ELF-1 (cell line): ENCODE measurements at regions not wholly inside any gene's neighbourhood (a gene's known extent, or its start where the extent isn't known, plus 50 kb on each side); places are given as distances from the start of the nearest gene placed in this dataset.

Experiments
- DNase-seq: peaks from one replicate; pipeline ENCODE4 v3.0.0-alpha.2; 2016; ENCODE audit warnings: low read depth, low spot score

DNA sequence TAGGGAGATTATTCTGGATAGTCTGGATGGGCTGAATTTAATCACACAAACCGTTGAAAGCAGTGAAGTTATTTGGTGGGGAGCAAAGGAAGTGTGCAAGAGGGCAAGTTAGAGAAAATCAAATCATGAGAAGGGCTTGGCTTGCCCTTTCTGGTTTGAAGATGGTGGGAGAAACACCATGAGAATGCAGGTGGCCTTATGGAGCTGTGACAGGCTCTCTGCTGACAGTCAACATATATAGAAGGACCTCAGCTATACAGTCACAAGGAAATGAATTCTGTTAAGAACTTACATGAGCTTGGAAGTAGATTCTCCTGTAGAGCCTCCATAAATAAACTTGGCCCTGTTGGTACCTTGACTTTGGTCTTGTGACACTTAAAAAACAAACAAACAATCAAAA is 72.3 kb downstream of the GMNC start:
- no peak for DNase-seq

DNA sequence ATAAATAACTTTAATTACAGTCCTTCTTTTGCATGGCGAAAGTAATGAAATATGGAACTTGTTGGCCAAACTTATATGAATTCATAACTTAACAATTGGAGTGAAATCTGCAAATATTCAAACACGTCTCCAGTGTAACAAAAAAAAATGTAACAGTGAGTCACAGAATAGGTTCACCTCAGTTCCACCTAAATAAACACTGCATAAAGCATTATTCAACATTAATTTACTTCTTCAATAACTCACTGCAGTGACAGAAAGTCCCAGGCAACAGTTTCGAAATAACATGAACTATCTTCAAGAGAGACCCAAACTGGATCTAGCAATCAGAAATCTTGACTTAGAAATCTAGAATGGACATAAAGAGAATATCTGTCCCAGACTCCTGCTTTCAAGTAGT is 75.6 kb downstream of the GMNC start:
- no peak for DNase-seq

DNA sequence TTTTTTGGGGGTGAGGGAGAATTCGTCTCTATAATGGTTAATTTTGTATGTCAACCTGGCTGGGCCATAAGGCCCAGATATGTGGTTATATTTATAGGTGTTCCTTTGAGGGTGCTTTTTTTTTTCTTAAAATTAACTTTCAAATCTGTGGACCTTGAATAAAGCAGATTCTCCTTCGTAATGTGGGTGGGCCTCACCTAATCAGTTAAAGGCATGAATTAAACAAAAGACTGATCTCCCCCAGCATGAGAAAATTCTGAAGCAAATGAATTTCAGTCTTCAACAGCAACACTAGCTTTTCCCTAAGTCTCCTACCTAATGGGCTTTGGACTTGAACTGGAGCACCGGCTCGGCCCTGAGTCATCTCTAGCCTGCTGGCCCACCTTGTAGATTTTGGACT is 77.4 kb downstream of the GMNC start:
- DNase-seq = no peak

DNA sequence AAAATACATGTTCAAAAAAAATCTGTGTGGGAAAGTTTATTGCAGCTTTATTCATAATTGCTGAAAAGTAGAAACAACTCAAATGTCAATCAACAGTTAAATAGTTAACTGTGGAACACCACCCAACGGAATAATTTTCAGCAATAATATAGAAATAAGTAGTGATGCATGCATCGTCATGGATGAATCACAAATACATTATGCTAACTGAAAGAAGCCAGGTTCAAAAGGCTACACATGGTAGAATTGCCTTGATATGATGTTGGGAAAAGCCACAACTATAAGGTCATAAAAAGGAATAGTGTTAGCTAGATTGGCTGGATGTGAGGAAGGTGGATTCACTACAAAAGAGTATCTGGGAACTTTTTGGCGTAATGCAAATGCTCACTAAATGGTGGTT is 82.0 kb downstream of the GMNC start:
- no peak for DNase-seq

DNA sequence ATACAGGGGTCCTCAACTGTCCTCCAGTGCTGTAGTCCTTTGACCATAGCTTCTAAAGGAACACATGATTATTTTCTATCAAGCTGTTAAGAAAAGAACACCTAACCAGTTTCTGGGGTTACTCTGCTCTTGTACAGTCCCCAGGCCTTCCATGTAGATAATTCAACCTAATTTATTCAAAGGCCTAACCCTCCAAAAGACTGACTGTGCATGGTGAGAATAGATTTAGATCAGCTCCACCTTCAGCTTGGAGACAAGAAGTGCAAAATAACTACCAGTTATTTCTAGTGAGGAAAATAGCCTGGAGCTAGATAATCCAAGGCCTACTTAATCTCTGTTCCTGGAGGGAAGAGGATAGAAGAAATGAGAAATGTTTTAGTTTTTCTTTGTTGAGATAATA is 87.9 kb downstream of the GMNC start:
- DNase-seq = no peak

DNA sequence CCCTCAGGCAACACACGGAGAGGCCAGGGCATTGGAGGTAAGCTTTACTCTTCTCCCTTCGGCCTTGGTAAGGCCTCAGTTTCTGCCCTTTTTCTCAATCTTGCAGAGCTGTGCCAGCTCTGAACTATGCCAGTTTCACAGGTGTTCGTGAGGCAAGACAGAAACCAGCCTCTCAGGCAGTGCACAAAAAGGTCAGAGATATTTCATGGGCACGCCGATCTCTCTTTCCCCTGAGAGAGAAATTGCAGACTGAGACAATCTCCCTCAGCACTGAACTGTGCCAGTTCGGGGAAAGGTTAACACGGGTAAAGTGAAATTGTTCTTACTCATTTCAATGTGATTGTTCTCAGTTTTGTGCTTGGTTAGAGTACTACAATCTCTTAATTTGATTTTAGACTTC is 88.5 kb downstream of the GMNC start:
- DNase-seq = no peak

DNA sequence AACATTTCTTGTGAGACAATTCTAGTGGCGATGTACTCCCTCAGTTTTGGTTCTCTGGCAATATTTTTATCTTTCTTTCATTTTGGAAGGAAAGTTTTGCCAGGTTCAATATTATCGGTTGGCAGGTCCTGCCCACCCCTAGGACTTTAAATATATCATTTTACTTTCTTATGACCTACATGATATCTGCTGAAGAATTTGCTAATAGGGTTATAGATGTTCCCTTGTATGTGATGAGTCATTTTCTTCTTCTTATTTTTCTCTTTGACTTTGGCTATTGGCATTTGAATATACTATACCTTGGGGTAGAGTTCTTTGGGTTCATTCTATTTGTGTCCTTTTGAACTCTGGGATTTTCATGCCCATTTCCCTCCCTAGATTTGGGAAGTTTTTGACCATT is 89.7 kb downstream of the GMNC start:
- no peak for DNase-seq

DNA sequence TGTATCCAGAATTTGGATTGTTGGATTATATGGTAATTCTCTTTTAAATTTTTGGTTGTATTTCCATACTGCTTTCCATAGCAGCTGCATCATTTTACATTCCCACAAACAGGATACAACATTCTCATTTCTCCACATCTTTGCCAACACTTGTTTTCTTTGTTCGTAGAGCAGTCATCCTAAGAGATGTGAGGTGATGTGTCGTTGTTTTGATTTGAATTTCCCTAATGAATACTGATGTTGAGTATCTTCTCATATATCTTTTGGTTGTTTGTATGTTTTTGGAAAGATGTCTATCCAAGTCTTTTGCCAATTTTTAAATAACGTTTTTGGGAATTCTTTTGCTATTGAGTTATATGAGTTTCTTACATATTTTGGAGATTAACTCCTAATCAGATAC is 93.6 kb downstream of the GMNC start:
- no peak for DNase-seq

DNA sequence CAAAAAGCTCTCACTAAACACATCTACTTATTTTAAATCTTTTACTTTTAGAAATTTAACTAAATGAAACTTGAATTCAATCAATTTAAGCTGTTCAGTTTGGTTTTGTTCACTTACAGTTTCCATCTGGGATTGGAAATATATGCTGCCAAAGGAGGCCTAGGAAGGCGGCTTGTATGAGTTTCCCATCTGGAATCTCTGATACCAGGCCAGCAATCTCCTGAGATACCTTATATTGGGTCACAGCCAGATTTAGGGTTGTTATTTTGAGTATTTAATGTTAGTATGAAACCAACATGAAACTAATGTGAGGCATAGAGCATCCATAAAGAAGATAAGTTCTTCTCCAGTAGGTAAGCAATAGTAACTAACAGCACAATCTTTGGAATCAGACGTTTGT is 94.6 kb downstream of the GMNC start:
- DNase-seq = no peak

DNA sequence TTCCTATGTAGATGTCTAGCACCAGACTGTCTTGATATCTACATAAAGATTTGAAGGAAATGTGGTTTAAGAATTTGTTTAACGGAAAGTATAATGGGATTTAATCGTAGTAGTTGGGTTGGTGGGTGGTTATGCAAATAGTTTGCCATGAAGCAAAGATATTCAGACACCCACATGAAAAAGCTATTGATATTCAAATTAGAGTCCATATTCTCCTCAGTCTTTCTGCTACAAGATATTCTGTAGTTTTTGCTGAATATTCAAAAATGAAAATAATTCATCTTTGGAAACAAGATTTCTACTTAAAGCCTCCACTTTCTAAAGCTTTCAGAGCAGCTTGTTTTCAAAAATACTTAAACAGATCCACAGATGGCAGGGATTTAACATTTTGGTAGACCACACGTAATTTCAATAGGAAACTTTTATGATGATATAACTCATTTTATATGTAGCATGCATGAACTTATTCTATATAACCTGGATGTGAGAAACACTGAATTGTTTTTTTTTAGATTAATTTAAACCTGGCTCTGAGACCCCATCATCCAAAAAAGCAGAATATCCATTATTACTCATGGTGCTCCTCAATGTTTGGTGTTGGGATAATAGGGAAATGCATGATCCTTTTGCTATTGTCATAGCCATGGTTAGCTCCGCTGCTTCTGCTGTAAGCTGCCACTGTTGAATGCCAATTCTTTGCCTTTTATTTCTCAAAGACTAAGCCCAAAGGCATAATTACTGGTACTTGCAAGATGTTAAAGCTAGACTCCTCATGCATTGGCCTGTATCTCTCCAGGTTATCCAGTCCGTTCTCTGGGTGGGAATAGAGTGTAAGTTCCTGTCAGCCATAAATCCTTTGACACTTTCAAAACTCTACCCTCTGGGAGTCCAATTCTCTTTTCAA is 98.0 kb downstream of the GMNC start:
- no peak for DNase-seq

DNA sequence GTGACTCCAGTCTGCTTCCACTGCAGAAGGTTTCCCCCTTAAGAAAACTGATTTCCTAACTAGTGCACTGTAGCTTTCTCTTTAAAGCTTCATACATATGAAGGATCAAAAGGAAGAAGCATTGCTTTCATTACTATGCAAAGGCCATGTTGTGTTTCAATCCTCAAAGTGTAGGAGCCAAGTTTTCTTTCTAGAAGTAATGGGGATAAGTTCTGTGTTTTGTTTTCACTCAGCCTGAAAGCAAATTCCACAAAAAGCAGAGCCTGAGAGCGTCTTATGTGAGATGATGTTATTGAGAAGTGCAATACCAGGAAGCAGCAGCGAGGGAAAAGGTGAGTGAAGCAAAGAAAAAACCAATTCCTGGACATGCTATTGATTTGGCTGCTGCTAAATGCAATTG is 99.7 kb downstream of the GMNC start:
- DNase-seq = no peak

DNA sequence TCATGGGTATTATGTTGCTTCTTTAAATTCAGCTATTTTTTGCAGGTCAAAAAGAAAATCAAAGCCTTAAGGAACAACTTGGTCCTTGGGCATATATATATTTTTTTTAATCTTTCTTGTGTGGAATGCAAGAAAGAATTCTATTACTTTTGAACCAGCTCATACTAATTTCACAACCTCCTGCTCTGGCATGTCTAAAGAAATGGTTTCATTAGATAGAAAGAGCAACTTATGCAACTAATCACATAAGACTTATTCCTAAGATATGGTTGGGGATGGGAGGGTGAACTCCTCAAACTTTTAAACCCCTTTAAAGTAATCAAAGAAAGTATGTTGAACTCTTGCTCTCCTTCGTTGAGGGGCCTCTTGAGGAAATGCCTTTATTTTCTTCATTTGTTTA is 114.9 kb downstream of the GMNC start:
- no peak for DNase-seq

DNA sequence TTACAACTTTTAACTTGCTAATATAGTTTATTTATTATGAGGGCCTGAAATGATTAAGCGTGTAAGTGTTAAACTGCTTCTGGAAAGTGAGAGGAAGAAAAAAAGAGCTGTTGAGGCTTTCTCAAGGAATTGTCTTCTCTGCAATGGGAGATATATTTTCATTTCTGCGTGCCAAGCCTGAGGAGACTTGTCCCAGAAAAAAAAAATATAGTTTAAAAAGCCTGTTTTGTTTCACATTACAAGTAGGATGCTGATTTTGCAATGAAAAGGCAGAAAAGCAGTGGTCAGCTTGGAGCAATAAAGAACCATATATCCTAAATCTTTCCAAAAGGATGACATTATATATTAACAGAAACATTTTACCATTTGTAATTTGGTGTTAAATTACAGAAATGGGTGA is 115.5 kb downstream of the GMNC start:
- no peak for DNase-seq

DNA sequence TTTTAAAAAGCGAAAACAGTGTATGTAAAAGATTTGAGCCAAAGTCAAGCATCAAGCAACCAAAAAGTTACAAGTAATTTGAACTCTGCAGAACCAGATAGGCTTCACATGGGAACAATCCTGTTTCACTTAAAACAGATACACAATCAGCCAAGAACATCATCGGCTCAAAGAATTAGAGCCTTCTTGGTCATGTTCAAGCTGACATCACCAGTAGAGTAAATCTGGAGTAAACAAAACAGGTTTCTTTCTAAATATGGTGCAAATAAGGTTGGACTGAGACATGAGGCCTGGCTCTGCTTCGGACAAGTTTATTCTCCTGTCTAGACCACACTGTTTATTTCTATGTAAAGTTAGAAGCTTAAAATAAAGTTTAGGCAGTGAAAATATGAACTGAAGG is 116.0 kb downstream of the GMNC start:
- no peak for DNase-seq

DNA sequence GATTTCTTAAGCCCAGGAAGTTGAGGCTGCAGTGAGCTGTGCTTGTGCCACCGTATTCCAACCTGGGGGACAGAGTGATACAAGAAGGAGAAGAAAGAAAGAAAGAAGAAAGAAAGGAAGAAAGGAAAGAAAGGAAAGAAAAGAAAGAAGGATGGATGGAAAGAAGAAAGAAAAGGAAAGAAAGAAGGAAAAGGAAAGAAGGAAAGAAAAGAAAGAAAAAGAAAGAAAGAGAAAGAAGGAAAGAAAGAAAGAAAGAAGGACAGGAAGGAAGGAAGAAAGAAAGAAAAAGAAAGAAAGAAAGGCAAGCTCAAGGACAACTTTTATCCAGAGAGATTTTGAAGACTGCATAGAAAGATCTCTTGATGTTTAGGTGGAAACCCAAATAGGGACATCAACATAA is 120.7 kb downstream of the GMNC start:
- DNase-seq = no peak

DNA sequence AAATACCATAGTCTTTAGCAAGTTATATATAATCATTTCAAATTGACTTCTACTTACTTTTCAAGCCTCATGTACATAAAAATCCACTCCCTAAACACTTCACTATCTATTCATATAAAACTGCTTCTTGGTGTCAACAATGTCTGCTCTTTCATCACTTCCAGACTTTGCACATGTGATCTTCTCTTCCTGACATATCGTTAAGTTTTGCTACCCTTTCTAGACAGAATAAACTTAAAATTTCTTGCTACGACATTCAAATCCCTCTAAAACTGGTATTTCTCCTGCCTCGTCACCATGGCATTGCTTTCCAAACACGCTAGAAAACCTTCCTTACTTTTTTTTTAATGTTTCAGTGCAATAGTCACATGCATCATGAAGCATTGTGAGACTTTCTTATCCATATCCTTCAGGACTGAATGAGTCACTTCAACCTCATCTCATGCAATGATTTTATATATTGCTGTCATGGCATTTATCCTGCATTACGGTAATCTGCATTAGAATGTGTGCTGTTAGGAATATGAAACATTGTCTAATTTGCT is 122.8 kb downstream of the GMNC start:
- no peak for DNase-seq

DNA sequence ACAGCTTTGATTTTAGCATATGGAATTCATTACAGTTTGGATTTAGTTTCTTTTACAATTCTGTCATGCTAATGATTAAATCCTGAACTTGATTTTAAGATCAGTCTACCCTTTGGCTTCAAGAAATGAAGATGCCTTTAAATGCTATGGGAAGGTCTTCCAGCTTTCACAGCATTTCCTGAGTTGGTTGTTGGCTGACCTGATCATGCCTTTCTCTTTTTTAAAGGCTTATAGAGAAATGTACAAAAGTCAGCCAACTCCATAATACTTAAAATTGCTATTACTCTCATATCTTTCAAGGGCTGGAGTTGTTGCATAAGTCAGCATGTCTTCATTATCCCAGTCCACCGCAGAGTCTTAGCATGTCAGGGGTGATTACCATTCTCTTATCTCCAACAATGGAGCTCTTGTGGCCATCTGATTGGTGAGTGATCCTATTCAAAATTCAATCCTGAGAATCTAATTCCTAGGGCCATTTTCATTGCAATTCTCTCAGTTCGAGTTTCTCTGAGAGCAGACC is 123.8 kb downstream of the GMNC start:
- DNase-seq = no peak

DNA sequence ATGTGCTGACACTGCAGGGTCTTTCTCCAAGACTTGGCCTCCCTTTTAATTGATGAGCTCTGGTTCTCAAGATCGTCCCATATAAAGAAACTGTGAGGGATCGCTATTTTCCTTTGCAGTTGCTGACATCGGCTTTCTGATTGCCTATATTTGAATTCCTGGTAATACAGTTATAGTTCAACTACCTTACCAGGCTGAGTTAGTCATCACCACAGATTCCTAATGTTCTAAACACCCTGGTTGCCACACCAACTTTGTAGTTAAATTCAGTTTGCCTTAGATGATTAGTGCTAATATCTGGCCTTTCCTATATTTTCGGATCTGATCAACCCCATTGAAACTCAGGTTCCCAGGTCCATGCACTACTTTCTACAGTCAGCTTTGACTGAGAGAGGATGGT is 125.0 kb downstream of the GMNC start:
- no peak for DNase-seq

DNA sequence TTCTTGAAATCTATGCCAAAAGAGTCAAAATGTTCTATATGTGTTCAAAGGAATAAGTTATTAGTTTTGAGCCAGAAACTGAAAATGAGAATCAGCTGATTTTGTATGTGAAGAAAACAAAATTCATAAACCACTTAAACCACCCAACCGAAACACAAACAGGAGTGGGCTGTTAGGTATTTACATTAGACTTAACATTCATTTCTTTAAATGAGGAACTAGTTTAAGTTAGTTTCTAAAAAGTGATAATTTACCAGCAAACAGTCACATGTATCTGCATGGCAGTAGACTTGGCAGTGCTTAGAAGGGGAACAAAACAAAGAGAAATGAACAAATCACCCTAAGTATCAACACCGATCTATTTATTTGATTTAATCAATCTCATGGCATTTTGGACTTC is 128.0 kb downstream of the GMNC start:
- DNase-seq = no peak

DNA sequence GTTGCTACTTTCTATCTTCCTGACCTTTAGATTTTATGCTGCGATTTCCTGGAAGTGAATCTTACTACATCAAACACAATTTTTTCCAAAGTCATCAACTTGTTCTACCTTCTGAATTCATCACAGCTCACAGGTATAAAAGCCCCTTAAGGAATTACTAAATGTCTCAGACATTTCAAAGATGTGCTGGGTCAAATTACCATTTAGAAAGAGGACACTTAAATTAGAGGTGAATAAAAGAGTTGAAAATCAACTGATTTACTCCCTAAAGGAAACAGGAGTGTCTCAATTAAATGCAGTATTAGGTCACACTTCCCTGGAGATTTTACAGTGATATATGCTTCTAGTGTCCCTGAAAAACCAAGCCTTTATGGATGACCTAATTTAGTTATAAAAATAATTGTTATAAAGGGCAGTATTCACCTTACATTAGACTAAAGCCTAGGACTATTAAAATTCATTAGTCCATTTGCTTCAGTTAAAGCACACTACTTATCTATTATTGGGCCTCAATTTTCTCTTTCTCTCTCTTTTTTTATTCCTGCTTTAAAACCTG is 128.8 kb downstream of the GMNC start:
- DNase-seq = no peak

DNA sequence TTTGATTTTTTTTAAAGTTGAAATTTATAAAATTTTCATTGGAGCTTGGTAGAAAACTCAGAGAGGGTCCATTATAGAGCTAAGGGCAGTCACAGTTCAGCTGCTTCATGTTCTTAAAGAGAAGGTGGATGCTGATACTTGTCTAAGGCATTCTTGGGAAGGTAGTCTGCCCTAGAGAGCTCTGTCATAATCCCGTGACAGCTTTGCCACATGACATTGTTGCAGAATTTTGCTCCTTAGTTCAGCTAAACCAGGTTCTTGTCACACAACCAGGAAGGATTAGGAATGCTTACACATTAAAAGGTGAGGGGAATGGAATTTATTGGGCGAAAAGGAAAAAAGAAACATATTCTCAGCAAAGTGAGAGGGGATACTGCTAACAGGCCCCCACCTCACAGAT is 130.9 kb downstream of the GMNC start:
- no peak for DNase-seq

DNA sequence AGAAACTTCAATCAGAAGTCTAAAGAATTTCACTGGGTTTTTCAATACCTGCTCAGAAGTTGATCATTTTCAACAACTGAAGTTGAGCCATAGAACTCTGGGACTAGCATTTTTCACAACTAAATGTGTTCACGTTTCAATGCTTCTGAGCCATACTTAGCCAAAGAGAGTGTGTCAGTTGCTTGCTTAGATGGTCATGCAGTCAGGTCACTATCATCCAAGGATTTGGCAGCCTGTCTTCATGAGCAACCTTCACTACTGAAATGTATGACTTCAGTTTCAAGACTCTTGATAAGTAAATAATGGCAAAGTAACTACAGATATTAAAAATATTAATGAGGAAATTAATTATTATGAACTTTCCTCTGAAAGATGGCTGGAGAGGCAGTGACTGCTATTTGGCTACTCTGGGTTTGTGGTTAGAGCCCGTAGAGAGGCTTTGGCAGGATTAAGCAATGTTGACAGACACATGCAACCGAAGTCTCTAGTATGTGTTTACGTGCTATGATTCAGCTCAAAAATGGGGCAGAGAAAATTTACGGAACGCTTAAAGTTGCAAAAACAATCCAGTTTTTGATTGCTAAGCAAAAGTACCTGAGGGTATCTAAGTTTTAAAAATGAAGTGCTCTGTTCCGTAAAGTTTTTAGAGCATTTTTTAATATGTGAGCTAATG is 133.8 kb downstream of the GMNC start:
- DNase-seq = no peak
